IPS-20b (cell line): ENCODE measurements at regions not wholly inside any gene's neighbourhood (a gene's known extent, or its start where the extent isn't known, plus 50 kb on each side); places are given as distances from the start of the nearest gene placed in this dataset.

Experiments
- H3K27ac ChIP-seq: one replicate; pipeline ENCODE4 v1.5.1; 2013; ENCODE audit warnings: low read length
- H3K27me3 ChIP-seq: 2 replicates; pipeline ENCODE4 v1.6.1; 2013; ENCODE audit warnings: mild to moderate bottlenecking, low read length, inconsistent platforms; ENCODE audit not compliant: insufficient read depth
- H3K36me3 ChIP-seq: 2 replicates; pipeline ENCODE4 v1.6.1; 2013; ENCODE audit warnings: low read depth, mild to moderate bottlenecking, inconsistent platforms, low read length, moderate library complexity; ENCODE audit not compliant: insufficient read depth
- H3K4me1 ChIP-seq: 2 replicates; pipeline ENCODE4 v1.6.1; 2013; ENCODE audit warnings: mild to moderate bottlenecking, control low read depth, inconsistent platforms, low read length, moderate library complexity; ENCODE audit not compliant: insufficient read depth
- H3K4me3 ChIP-seq: 2 replicates; pipeline ENCODE4 v1.5.1; 2013; ENCODE audit warnings: mild to moderate bottlenecking, low read length, inconsistent platforms
- H3K9ac ChIP-seq: 2 replicates; pipeline ENCODE4 v1.6.1; 2013; ENCODE audit warnings: low read depth, mild to moderate bottlenecking, inconsistent platforms, low read length, moderate library complexity
- H3K9me3 ChIP-seq: 2 replicates; pipeline ENCODE4 v1.6.1; 2013; ENCODE audit warnings: mild to moderate bottlenecking, low read depth, low read length, inconsistent platforms; ENCODE audit not compliant: insufficient read depth

DNA sequence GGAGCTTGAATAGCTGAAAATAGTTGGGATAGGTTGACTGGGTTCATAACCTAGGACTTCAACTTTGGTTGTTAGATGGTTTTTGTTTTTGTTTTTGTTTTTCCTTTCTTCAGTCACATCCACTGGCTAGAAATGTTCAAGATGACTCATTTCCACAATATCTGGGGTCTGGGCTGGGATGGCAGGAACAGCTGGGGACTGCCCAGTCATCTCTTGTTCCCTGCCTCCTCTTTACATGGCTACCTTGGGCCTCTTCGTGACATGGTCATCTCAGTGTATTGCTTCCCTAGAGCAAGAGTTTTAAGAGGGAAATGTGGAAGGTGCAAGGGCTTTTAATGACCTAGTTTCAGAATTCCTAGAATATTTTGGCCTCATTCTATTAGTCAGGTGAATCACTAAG is 915.8 kb downstream of the XPNPEP1 start:
- Histone ChIP-seq H3K36me3 (no peaks in the 10 kb centered on the region), H3K27ac (no peak overlapping the region), H3K27me3 (no peaks in the 10 kb centered on the region), H3K4me3 (no peak overlapping the region), H3K9me3 (no peaks in the 10 kb centered on the region), H3K9ac (no peak overlapping the region), H3K4me1 (no peaks in the 10 kb centered on the region)

DNA sequence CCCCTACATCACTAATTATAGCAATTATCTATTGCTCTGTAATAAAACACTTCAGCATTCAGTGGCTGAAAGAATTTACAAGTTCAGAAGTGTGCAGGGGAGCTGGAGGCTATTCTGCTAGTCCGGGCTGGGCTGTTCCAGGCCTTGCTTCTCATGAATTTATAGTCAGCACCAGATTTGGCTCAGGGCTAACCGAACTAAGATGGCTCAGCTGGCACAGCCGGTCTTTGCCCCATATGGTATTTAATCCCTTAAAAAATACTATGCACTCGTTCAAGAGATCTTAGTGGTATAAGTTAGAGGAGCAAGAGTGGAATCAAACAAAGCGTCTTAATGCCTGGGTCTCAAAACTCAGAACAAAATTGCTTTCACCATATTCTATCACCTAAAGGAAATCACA is 932.9 kb downstream of the XPNPEP1 start:
- H3K27me3 ChIP-seq = no peaks in the 10 kb centered on the region
- H3K27ac ChIP-seq = no peak overlapping the region
- no peaks in the 10 kb centered on the region for H3K4me1 ChIP-seq
- H3K9ac ChIP-seq = no peak overlapping the region
- H3K4me3 ChIP-seq = no peak overlapping the region
- no peaks in the 10 kb centered on the region for H3K36me3 ChIP-seq
- no peaks in the 10 kb centered on the region for H3K9me3 ChIP-seq

DNA sequence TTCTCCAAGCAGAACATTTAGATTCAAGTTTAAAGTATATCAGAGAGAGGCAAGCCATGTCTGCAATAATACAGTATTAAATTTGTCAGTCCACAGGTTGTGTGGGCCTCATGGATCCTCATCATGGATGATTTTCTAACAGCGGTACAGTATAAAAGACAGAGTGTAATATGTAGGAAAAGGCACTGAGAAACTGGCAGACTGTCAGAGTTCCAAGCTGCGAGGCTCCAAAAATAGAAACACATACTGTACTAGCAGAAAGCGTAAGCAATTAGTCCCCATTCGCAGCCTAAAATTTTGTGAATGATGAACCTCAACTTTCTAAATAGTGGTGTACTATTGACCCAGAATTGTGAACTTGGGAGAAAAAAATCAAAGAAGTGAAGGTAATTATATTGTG is 933.3 kb downstream of the XPNPEP1 start:
- Histone ChIP-seq H3K27ac (no peak overlapping the region), H3K27me3 (no peaks in the 10 kb centered on the region), H3K4me1 (no peaks in the 10 kb centered on the region), H3K9me3 (no peaks in the 10 kb centered on the region), H3K9ac (no peak overlapping the region), H3K36me3 (no peaks in the 10 kb centered on the region), H3K4me3 (no peak overlapping the region)

DNA sequence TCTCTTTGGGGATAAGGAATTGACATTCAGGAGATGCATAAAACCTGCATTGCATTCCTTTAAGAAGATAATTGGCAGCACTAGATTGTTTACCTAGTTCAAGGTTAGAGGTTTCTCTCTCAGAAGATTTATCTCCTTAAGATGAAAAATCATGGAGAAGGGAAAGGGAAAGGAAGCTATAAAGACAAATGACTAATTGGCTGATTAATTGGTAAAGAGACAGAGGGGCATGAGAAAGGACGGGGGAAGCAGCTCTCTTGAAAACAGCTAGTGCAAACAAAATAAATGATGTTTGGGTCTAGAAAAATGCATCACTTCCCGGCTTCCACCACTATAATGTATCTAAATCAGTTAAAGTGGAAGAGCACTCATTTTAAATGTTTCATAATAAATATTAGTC is 941.2 kb downstream of the XPNPEP1 start:
- Histone ChIP-seq H3K27ac (no peak overlapping the region), H3K27me3 (no peaks in the 10 kb centered on the region), H3K9me3 (peaks cover 4% of the 10 kb centered on the region; the same call in 1 of the 2 replicates), H3K9ac (no peak overlapping the region), H3K36me3 (no peaks in the 10 kb centered on the region), H3K4me1 (peaks cover 13% of the 10 kb centered on the region), H3K4me3 (no peak overlapping the region)

- no peak overlapping the region for H3K4me3 ChIP-seq
- no peak overlapping the region for H3K27ac ChIP-seq
- peaks cover 4% of the 10 kb centered on the region; the same call in 1 of the 2 replicates for H3K9me3 ChIP-seq
- H3K9ac ChIP-seq = no peak overlapping the region
- no peaks in the 10 kb centered on the region for H3K27me3 ChIP-seq
- H3K4me1 ChIP-seq = peaks cover 13% of the 10 kb centered on the region
- no peaks in the 10 kb centered on the region for H3K36me3 ChIP-seq
These were observed 942.4 kb downstream of the XPNPEP1 start for GRCh38 chr10:108980869-108981268.

- Histone ChIP-seq H3K4me1 (no peaks in the 10 kb centered on the region), H3K9ac (no peak overlapping the region), H3K27me3 (no peaks in the 10 kb centered on the region), H3K4me3 (no peak overlapping the region), H3K27ac (no peak overlapping the region), H3K36me3 (no peaks in the 10 kb centered on the region), H3K9me3 (peaks cover 4% of the 10 kb centered on the region; the same call in 1 of the 2 replicates)
These were observed 947.8 kb downstream of the XPNPEP1 start for GRCh38 chr10:108975459-108976058.

DNA sequence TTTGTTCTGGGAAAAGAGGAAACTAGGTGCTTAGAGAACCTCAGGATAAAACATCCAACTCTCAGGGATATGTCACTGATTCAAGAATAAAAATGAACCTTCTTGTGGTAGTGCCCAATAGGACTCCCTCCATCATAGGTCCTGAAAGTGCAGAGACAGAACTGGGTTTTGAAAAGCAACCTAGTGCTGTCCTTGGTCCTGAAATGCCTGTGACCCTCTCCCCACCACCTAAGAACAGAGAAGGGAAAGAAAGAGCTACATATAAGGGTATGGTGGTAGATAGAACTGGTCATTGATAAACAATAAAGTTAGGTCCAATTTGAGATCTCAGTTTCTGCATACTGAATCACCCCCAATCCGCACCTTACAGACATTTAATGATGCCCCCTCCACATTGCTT is 953.3 kb downstream of the XPNPEP1 start:
- Histone ChIP-seq H3K9ac (no peak overlapping the region), H3K9me3 (no peaks in the 10 kb centered on the region), H3K27ac (no peak overlapping the region), H3K4me1 (no peaks in the 10 kb centered on the region), H3K4me3 (no peak overlapping the region), H3K36me3 (no peaks in the 10 kb centered on the region), H3K27me3 (no peaks in the 10 kb centered on the region)

DNA sequence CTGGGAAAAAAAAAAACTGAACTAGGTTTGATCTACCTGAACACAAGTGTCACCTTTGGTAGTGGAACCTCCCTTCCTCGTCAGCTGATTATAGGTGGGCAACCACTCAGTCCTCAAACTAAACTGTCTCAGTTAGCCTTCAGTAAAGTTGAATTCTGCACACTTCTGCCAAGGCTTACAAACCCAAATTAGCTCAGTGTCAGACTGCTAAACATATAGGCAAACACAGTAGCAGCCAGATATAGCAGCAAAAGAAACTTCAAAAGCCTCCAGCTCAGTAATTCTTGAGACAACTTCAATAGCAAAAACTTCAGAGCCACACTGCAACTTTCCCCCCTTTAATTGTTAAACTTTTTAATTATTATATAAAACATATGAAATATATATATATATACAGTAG is 956.9 kb downstream of the XPNPEP1 start:
- Histone ChIP-seq H3K9ac (no peak overlapping the region), H3K4me3 (no peak overlapping the region), H3K27me3 (no peaks in the 10 kb centered on the region), H3K9me3 (no peaks in the 10 kb centered on the region), H3K27ac (no peak overlapping the region), H3K4me1 (no peaks in the 10 kb centered on the region), H3K36me3 (no peaks in the 10 kb centered on the region)

DNA sequence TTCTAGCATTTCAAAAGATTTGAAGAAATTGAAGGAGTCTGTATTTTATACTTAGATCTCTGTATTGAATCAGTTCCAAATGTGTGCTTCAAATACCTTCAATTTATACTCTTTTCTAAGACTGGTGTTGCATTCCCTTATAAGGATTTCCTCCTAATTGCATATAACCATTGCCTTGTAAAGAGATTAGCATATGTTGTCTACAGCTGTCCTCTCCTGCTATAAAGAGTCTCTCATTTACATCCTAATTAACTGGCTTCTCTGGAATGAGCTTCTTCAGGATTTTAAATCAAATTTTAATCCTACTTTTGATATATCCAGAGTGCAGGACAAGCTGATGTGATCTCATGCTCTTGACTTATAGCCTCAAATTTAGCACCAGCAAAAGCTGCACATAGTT is 957.3 kb downstream of the XPNPEP1 start:
- no peaks in the 10 kb centered on the region for H3K9me3 ChIP-seq
- H3K27ac ChIP-seq = no peak overlapping the region

DNA sequence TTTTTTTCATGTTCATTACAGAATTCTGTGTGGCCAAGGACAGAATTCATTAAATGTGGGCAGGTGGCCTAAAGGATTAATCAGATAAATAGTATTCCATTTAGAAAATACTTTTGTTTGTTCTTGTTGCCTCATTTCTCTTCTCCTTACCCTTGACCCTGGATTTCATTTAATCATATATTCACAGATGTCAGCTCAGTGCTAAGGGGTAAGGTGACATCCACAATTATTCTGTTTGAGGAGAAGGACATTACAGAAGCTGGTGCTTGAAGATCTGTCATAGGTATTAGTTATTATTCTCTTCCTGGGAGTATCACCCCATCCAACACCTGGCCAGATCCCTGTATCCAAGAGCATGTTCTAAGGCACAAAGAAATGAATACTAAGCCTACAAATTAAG is 961.1 kb downstream of the XPNPEP1 start:
- Histone ChIP-seq H3K9ac (no peak overlapping the region), H3K4me1 (no peaks in the 10 kb centered on the region), H3K27ac (no peak overlapping the region), H3K36me3 (no peaks in the 10 kb centered on the region), H3K9me3 (no peaks in the 10 kb centered on the region), H3K4me3 (no peak overlapping the region), H3K27me3 (no peaks in the 10 kb centered on the region)

More for the DNA sequence above, 957.3 kb downstream of the XPNPEP1 start:
- H3K4me1 ChIP-seq = no peaks in the 10 kb centered on the region
- no peaks in the 10 kb centered on the region for H3K27me3 ChIP-seq
- H3K36me3 ChIP-seq = no peaks in the 10 kb centered on the region
- no peak overlapping the region for H3K4me3 ChIP-seq
- no peak overlapping the region for H3K9ac ChIP-seq

DNA sequence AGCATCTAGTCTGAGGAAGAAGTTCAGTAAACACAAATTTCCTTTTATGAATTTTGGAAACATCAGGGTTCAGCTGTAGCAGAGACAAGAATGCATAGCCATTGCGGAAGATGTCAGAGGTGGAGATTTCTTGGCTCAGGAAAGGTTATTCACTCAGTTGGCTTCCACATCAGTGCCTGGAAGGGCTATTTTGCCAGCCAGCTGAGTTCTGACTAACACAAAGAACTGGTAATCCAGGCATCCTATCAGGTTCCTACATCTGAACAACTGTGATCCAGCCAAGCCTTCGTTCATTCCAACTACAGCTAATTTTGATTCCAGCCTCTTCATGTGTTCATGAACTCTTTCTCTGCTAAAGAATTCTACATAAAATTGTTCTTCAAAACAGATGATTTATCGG is 965.6 kb downstream of the XPNPEP1 start:
- H3K9ac ChIP-seq = no peak overlapping the region
- H3K27me3 ChIP-seq = no peaks in the 10 kb centered on the region
- no peaks in the 10 kb centered on the region for H3K36me3 ChIP-seq
- H3K4me1 ChIP-seq = no peaks in the 10 kb centered on the region
- no peaks in the 10 kb centered on the region for H3K9me3 ChIP-seq
- no peak overlapping the region for H3K4me3 ChIP-seq
- no peak overlapping the region for H3K27ac ChIP-seq

- H3K9me3 ChIP-seq = no peaks in the 10 kb centered on the region
- H3K27ac ChIP-seq = no peak overlapping the region
- no peaks in the 10 kb centered on the region for H3K4me1 ChIP-seq
- H3K4me3 ChIP-seq = no peak overlapping the region
- H3K36me3 ChIP-seq = no peaks in the 10 kb centered on the region
- no peak overlapping the region for H3K9ac ChIP-seq
- H3K27me3 ChIP-seq = no peaks in the 10 kb centered on the region
These were observed 967.2 kb downstream of the XPNPEP1 start for GRCh38 chr10:108956149-108956548.
